Activated CD4-positive, alpha-beta T cell treated with anti-CD3 and anti-CD28 coated beads for 36 hours (primary cell): ENCODE measurements at regions not wholly inside any gene's neighbourhood (a gene's known extent, or its start where the extent isn't known, plus 50 kb on each side); places are given as distances from the start of the nearest gene placed in this dataset.

Experiments used
- ATAC-seq: fragments of 200-7000 bp; cut with Tn5 transposase; one replicate; pipeline ENCODE4 v1.10.0; 2021; ENCODE audit warnings: mild to moderate bottlenecking, moderate library complexity
- CTCF ChIA-PET: fragments of 350-600 bp; sonication (Branson Sonifier 250); formaldehyde crosslinking; loops from one replicate; lab custom pipeline; 2021; ENCODE audit warnings: antibody characterized with exemption; lab: Charles Lee
- POLR2A ChIA-PET: fragments of 350-600 bp; sonication (Branson Sonifier 250); formaldehyde crosslinking; loops from one replicate; lab custom pipeline; 2021; ENCODE audit warnings: antibody characterized with exemption, inconsistent platforms; lab: Charles Lee
- DNase-seq: peaks from one replicate; pipeline ENCODE4 v3.0.0-alpha.2; 2020
- H3K27ac Mint-ChIP-seq: one replicate; pipeline ENCODE4 v1.8.0; 2021; ENCODE audit warnings: mixed read lengths
- H3K27me3 Mint-ChIP-seq: one replicate; pipeline ENCODE4 v1.8.0; 2021; ENCODE audit warnings: mixed read lengths
- H3K36me3 Mint-ChIP-seq: one replicate; pipeline ENCODE4 v1.8.0; 2021; ENCODE audit warnings: low read depth, mixed read lengths
- H3K4me1 Mint-ChIP-seq: one replicate; pipeline ENCODE4 v1.8.0; 2021; ENCODE audit warnings: mixed read lengths
- H3K4me3 Mint-ChIP-seq: one replicate; pipeline ENCODE4 v1.8.0; 2021; ENCODE audit warnings: mild to moderate bottlenecking, moderate library complexity, mixed read lengths
- H3K9me3 Mint-ChIP-seq: one replicate; pipeline ENCODE4 v1.8.0; 2021; ENCODE audit warnings: low read depth, mixed read lengths
- intact Hi-C, 2 experiments: fragments of 100-400 bp; cut with DNase I in 1 of 2; cut with micrococcal nuclease in 1 of 2; formaldehyde crosslinking; loops; one replicate each; pipeline versions ENCODE4 v1.14.2 to v1.15.1; 2022 to 2024; cut with DNase I, micrococcal nuclease

DNA sequence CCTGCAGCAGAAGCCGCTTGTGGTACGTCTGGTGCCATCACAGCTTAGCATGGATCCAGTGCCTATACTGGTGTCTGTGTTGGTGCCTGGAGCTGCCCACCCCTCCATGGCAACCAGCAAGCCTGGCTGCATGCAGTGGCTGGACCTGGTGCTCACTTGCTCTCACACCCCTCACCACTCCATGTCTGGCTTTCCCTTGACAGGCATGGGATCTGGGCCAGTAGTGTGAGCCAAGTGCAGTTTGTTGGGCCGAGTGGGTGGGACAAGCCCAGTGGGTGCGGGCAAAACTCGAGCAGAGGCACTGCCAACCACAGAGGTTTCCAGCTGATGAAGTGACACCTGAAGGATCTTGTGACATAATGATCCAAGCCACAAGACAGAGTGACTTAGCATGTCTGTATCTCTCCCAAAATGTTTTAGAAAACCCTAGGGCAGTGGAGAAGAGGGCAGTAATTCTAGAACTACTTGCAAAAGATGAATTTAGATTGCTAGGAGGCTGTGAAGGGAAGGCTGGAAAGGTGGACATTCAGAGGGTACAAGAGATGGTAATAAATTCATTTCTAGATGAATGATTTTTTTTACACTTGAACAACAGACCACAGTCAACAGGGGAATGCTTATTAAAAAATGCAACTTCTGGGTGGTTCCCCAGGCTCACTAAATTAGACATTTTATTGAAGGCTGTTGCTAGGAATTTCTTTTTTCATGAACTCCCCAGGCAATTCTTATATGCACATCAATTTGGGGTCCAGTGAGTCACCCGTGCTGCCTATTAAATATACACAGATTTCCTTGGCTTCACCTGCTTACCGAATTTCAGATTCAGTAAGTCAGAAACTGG lies 660.3 kb downstream of the TLR4 start:
- H3K4me1 Mint-ChIP-seq: no peaks in the 10 kb centered on the region
- POLR2A ChIA-PET: no interaction called here
- DNase-seq: no peak
- ATAC-seq: no peak
- H3K4me3 Mint-ChIP-seq: no peak overlapping the region
- H3K36me3 Mint-ChIP-seq: no peaks in the 10 kb centered on the region
- intact Hi-C loops: no loop called here
- H3K27me3 Mint-ChIP-seq: peaks cover 2% of the 10 kb centered on the region
- peaks cover 5% of the 10 kb centered on the region for H3K9me3 Mint-ChIP-seq
- CTCF ChIA-PET: no interaction called here
- H3K27ac Mint-ChIP-seq: no peak overlapping the region

DNA sequence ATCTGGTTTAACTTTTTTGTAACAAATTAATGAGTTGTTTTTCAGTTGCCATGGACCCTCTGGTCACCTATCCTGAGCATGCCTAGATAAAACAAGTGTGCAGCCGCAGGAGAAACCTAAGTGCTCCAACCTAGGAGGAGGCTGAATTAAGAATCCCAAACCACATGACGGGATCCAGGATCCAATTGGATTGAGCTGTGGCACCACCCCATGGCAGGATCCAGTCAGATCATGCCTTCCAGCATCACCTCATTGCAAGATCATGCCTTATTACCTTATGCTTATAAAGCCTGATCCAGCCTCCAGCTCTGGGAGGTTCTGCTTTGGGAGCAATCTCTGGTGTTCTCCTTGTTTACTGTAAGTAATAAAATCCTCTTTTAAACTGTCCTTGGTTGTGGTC lies 662.0 kb downstream of the TLR4 start:
- intact Hi-C loops: no loop called here

DNA sequence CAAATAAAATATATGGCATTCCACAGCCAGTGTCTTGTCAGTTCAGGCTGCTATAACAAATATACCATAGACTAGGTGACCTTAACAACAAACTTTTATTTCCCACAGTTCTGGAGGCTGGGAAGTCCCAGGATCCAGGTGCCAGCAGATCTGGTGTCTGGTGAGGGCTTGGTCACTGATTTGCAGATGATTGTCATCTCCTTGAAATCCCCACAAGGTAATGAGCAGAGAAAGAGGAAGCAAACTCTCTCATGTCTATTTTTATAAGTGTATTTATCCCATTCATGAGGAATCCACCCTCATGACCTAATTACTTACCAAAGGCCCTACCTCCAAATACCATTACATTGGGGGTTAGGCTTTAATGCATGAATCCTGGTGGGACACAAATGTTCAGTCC lies 663.2 kb downstream of the TLR4 start:
- ATAC-seq: no peak
- H3K9me3 Mint-ChIP-seq: peaks cover 5% of the 10 kb centered on the region
- H3K4me1 Mint-ChIP-seq: no peaks in the 10 kb centered on the region
- no peak for DNase-seq
- no peak overlapping the region for H3K27ac Mint-ChIP-seq
- no peak overlapping the region for H3K4me3 Mint-ChIP-seq
- peaks cover 2% of the 10 kb centered on the region for H3K27me3 Mint-ChIP-seq
- intact Hi-C loops: no loop called here
- CTCF ChIA-PET: no interaction called here
- POLR2A ChIA-PET: no interaction called here
- no peaks in the 10 kb centered on the region for H3K36me3 Mint-ChIP-seq

More for the DNA sequence above, 662.0 kb downstream of the TLR4 start:
- ATAC-seq (no peak), DNase-seq (no peak)
- H3K9me3 Mint-ChIP-seq: peaks cover 5% of the 10 kb centered on the region
- H3K36me3 Mint-ChIP-seq: no peaks in the 10 kb centered on the region
- H3K4me1 Mint-ChIP-seq: no peaks in the 10 kb centered on the region
- CTCF ChIA-PET: interaction anchor here (0.6 kb wide), 1 partner anchor 721 kb away, joined by 3 read pairs; no protein-coding TSS in a partner anchor
- POLR2A ChIA-PET: no interaction called here
- H3K4me3 Mint-ChIP-seq: no peak overlapping the region
- H3K27me3 Mint-ChIP-seq: peaks cover 2% of the 10 kb centered on the region
- H3K27ac Mint-ChIP-seq: no peak overlapping the region

DNA sequence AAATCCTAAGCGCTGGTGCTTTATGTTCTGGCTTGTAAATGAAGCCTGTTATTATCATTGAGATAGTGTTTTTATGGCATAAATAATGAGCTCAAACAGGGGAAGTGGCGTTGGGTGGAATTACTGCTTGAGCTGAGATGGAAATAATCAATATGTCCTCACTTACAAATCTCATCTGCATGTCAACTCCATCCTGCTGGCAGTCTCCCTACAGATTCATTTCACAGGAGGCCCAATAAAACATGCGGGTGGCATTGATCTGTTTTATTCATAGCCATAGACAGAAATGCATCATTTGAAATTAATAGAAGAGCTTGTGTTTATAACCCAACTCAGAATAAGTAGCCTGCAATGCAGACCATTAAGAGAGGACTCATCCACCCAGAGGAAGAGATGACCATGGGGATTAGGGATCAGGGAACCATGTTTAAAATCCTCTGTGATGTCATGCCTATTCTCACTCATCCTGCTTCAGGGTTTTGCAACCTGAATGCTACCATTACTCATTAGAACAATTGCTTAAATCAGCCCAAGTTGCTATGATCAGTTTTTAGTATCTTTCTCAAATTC lies 680.4 kb downstream of the TLR4 start:
- no peak overlapping the region for H3K27ac Mint-ChIP-seq
- POLR2A ChIA-PET: no interaction called here

DNA sequence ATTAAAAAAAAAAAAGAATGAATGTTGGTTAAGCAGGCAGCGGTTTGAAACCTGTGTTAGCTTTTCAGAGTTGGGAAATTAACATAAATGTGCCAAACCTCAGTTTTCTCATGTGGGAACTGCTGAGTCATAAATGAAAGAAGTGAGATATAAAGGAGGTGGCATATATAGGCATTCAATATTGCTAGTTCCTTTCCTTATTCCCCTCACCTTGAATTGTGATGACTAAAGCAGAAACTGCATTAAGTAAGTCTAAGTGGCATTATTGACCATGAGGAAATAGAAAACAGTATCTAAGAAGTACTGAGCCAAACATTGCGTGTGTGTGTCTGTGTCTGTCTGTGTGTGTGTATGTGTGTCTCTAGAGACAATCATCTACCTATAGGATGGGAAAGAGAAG lies 691.2 kb downstream of the TLR4 start:
- peak; percentile 36 for ATAC-seq
- Mint-ChIP-seq H3K27me3 (peaks cover 2% of the 10 kb centered on the region), H3K4me1 (no peaks in the 10 kb centered on the region), H3K9me3 (peaks cover 5% of the 10 kb centered on the region), H3K27ac (no peak overlapping the region), H3K4me3 (no peak overlapping the region), H3K36me3 (no peaks in the 10 kb centered on the region)
- DNase-seq: no peak
- ChIA-PET POLR2A (no interaction called here), CTCF (no interaction called here)
- intact Hi-C loops: no loop called here

More for the DNA sequence above, 680.4 kb downstream of the TLR4 start:
- H3K27me3 Mint-ChIP-seq: no peaks in the 10 kb centered on the region
- H3K9me3 Mint-ChIP-seq: peaks cover 9% of the 10 kb centered on the region
- intact Hi-C loops: no loop called here
- H3K4me3 Mint-ChIP-seq: no peak overlapping the region
- no peaks in the 10 kb centered on the region for H3K4me1 Mint-ChIP-seq
- H3K36me3 Mint-ChIP-seq: no peaks in the 10 kb centered on the region
- DNase-seq (no peak), ATAC-seq (no peak)
- CTCF ChIA-PET: no interaction called here

DNA sequence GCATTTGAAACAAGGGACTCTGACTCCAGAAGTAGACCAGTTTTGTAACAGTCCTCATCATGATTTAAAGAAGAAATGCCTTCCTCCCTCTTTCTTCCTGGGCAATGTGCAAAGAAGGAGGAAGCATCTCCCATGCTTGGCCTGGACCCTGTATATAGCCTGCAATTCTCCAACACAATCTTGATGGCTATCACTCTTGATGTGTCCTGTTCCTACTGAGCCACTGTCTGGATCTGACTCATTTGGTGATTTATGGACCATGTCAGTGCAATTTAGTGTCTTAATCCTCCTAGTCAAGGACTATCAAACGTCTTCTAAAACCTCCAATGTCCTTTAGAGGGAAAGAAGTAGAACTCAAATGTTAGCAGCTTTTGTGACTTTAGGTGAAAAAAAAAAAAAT lies 697.3 kb downstream of the TLR4 start:
- Mint-ChIP-seq H3K27ac (no peak overlapping the region), H3K9me3 (peaks cover 5% of the 10 kb centered on the region), H3K36me3 (no peaks in the 10 kb centered on the region), H3K4me3 (no peak overlapping the region), H3K27me3 (peaks cover 2% of the 10 kb centered on the region), H3K4me1 (no peaks in the 10 kb centered on the region)
- ChIA-PET CTCF (no interaction called here), POLR2A (interaction anchor here (0.7 kb wide), 1 partner anchor 13 kb away, joined by 4 read pairs; no protein-coding TSS in a partner anchor)
- ATAC-seq (no peak), DNase-seq (no peak)
- intact Hi-C loops: no loop called here

DNA sequence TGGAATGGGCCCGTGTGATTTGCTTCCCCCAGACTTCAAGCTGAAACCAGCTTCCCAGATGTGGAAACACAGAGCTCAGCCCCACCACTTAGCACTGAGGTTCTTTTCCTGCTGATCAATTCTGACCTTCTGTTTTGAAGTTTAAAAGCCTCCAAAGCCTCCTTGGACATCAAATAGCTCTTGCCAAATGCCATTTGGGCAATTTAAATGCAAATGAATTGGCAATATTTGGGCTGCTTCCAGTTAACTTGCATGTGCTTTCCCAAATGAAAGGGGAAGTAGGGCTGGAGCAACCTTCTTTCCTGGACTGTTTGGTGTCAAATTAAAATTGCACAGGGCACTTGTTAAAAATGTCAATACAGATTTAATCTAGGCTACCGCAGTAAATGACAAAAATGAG lies 710.5 kb downstream of the TLR4 start:
- Mint-ChIP-seq H3K36me3 (no peaks in the 10 kb centered on the region), H3K4me3 (no peak overlapping the region), H3K27ac (no peak overlapping the region), H3K4me1 (no peaks in the 10 kb centered on the region), H3K9me3 (peaks cover 6% of the 10 kb centered on the region), H3K27me3 (no peaks in the 10 kb centered on the region)
- CTCF ChIA-PET: no interaction called here
- intact Hi-C loops: no loop called here
- ATAC-seq (no peak), DNase-seq (no peak)
- POLR2A ChIA-PET: interaction anchor here (0.6 kb wide), 1 partner anchor 13 kb away, joined by 4 read pairs; no protein-coding TSS in a partner anchor

DNA sequence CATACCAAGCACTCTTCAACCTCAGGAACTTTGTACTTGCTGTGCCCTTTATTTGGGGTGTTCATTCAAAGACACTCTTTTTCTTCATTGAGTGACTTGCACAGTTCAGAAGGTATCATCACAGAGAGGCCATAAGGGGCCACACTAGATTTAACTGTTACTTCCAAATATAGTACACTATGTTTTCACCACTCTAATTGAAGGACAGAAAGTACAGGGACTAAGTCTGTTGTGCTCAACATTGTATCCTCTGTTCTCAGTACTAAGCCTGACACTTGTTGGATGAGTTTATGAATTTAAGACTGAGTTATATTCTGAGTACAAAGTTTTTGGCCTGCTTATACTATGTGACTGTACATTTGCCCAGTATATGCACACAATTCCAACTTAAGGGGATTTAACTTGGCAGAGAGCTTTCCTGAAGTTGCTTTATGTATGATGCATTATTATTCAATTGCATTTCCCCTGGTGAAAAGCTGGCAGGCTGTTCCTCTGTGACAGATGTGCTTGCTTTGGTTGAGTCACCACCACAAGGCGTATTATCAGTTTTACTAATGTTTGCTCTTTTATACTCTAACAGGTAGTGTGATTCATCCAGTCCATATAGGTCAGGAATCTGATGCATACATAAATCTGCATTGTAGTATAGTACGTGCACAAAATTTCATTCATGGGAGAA lies 714.8 kb downstream of the TLR4 start:
- ChIA-PET POLR2A (no interaction called here), CTCF (no interaction called here)
- DNase-seq: no peak

DNA sequence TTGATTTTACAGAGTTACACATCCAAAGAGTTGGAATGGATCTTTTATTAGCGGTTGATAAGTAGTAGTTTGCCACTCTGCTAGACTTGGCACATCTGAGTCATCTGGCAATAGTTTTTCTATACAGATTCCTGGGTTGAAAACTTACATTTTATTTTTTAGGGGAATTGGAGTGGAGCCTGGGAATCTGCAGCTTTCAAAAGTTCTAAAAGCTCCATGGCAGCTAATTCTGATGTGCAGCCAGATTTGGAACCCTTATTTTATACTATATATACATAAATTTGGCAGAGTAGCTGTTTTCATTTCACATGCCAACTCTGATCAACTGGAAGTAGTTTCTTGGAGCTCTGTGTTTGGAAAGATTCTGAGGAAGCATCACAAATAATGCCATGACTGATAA lies 715.5 kb downstream of the TLR4 start:
- no peak overlapping the region for H3K27ac Mint-ChIP-seq
- peaks cover 8% of the 10 kb centered on the region for H3K9me3 Mint-ChIP-seq
- DNase-seq (no peak), ATAC-seq (no peak)
- H3K4me1 Mint-ChIP-seq: no peaks in the 10 kb centered on the region
- POLR2A ChIA-PET: no interaction called here
- H3K36me3 Mint-ChIP-seq: no peaks in the 10 kb centered on the region
- no peak overlapping the region for H3K4me3 Mint-ChIP-seq
- H3K27me3 Mint-ChIP-seq: no peaks in the 10 kb centered on the region
- CTCF ChIA-PET: no interaction called here
- intact Hi-C loops: no loop called here

More for the DNA sequence above, 714.8 kb downstream of the TLR4 start:
- Mint-ChIP-seq H3K9me3 (peaks cover 8% of the 10 kb centered on the region), H3K4me1 (no peaks in the 10 kb centered on the region), H3K36me3 (no peaks in the 10 kb centered on the region), H3K27ac (no peak overlapping the region), H3K4me3 (no peak overlapping the region), H3K27me3 (no peaks in the 10 kb centered on the region)
- ATAC-seq: peak; percentile 33
- intact Hi-C loops: no loop called here

DNA sequence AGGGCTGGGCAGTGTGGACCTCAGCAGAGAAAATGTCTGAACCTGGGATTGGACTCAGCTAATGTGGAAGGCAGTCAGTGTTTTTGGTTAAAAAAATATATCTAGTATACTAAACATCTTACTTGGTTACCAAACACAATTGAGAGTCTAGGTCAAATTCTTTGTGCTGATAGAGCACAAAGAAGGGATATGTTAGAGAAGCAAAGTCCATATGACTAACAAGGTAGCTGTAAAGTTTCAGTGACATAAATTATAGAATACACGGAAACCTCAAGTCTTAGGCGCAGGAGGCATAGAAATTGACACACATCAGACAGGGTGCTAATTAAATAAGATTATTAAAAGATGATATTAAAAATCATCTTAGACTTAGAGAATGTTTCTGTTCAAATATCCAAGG lies 718.3 kb downstream of the TLR4 start:
- no peaks in the 10 kb centered on the region for H3K4me1 Mint-ChIP-seq
- ChIA-PET POLR2A (no interaction called here), CTCF (no interaction called here)
- DNase-seq (no peak), ATAC-seq (no peak)
- H3K36me3 Mint-ChIP-seq: no peaks in the 10 kb centered on the region
- intact Hi-C loops: no loop called here
- H3K4me3 Mint-ChIP-seq: no peak overlapping the region
- no peak overlapping the region for H3K27ac Mint-ChIP-seq
- peaks cover 4% of the 10 kb centered on the region for H3K9me3 Mint-ChIP-seq
- H3K27me3 Mint-ChIP-seq: no peaks in the 10 kb centered on the region

DNA sequence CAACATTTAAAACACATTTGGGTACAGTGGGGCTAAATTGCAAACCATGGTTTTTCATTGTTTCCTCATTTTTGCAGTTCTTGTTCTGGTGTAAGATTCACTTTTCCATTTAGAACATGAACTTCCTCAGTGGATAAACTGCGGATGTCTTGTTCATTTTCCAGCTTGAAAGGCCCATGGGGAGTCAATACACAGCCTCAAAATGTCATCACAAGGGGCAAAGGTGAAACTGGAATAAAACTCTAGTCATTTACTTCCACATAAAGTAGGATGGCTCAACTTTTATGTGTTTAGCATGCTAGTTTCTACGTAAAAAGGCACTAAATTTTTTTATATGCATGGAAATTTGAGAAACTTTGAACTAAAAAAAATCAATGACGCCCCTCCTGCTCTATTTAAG lies 718.8 kb downstream of the TLR4 start:
- Mint-ChIP-seq H3K4me1 (no peaks in the 10 kb centered on the region), H3K27me3 (no peaks in the 10 kb centered on the region)
- POLR2A ChIA-PET: no interaction called here

More for the DNA sequence above, 718.8 kb downstream of the TLR4 start:
- H3K4me3 Mint-ChIP-seq: no peak overlapping the region
- H3K9me3 Mint-ChIP-seq: peaks cover 4% of the 10 kb centered on the region
- intact Hi-C loops: no loop called here
- DNase-seq (no peak), ATAC-seq (no peak)
- CTCF ChIA-PET: no interaction called here
- no peaks in the 10 kb centered on the region for H3K36me3 Mint-ChIP-seq
- H3K27ac Mint-ChIP-seq: no peak overlapping the region
